ENCODE measurements at regions not wholly inside any gene's neighbourhood (a gene's known extent, or its start where the extent isn't known, plus 50 kb on each side); places are given as distances from the start of the nearest gene placed in this dataset.

DNA sequence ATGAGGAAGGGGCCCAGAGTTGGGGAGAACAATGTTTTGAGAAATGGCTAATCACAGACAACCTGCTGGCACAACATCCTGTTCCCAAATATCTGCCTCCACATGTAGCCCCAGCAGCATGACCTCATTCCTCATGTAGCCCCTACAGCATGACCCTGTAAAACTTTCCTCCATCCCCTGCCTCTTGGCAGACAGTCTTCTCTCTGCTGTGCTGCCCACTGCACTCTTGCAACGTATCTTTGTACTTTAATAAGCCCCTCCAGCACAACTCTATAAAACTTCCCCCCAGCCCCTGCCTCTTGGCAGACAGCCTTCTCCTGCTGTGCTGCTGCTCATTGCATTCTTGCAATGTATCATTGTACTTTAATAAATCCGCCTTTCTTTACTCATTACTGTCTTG is 278.8 kb downstream of the HDGFL1 start:
- H3K27ac ChIP-seq: no peak overlapping the region
- no peak for DNase-seq (ENCODE audit: low spot score)
- H3K4me3 ChIP-seq: no peak overlapping the region

DNA sequence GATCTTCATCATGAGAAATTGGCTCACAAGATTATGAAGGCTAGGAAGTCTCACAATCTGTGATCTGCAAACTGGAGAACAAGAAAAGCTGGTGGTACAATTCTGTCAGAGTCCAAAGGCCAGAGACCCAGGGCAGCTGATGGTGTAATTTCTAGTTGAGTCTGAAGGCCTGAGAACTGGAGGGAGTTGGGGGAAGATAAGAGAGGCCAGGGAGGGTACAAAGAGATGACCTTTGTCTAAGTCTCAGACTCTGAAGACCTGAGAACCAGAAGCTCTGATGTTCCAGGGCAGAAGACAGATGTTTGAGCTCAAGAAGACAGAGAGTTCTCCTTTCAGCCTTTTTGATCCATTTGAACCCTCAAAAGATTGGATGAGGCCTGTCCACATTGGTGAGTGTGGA is 280.6 kb downstream of the HDGFL1 start:
- DNase-seq (ENCODE audit: low spot score): no peak
- H3K4me3 ChIP-seq: no peak overlapping the region
- TF ChIP-seq, protein P1, sequence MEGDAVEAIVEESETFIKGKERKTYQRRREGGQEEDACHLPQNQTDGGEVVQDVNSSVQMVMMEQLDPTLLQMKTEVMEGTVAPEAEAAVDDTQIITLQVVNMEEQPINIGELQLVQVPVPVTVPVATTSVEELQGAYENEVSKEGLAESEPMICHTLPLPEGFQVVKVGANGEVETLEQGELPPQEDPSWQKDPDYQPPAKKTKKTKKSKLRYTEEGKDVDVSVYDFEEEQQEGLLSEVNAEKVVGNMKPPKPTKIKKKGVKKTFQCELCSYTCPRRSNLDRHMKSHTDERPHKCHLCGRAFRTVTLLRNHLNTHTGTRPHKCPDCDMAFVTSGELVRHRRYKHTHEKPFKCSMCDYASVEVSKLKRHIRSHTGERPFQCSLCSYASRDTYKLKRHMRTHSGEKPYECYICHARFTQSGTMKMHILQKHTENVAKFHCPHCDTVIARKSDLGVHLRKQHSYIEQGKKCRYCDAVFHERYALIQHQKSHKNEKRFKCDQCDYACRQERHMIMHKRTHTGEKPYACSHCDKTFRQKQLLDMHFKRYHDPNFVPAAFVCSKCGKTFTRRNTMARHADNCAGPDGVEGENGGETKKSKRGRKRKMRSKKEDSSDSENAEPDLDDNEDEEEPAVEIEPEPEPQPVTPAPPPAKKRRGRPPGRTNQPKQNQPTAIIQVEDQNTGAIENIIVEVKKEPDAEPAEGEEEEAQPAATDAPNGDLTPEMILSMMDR (IDR thresholded peaks at IDR 0.05): no peak
- H3K27ac ChIP-seq: no peak overlapping the region

More for the DNA sequence above, 278.8 kb downstream of the HDGFL1 start:
- TF ChIP-seq, protein P1 (IDR thresholded peaks at IDR 0.05): no peak

DNA sequence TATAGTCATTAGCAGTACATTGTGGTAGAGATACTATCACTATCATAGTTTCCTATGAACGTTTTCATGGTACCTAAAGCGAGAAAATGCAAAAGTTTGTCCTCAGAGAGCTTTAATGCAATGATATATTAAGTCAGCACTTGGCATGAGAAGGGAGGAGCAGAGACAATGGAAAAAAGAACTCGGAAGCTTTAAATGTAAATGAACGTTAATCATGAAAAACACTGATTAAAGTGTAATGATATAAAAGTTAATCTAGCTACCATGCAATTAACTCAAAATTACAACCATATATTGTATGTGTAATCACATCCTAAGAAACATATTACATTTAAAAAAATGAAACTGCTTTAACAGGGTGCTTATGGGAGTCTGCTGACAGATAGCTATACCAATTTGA is 282.7 kb downstream of the HDGFL1 start:
- DNase-seq (ENCODE audit: low spot score): no peak
- TF ChIP-seq, protein P1 (IDR thresholded peaks at IDR 0.05): no peak
- Histone ChIP-seq H3K27ac (no peak overlapping the region), H3K4me3 (no peak overlapping the region)

DNA sequence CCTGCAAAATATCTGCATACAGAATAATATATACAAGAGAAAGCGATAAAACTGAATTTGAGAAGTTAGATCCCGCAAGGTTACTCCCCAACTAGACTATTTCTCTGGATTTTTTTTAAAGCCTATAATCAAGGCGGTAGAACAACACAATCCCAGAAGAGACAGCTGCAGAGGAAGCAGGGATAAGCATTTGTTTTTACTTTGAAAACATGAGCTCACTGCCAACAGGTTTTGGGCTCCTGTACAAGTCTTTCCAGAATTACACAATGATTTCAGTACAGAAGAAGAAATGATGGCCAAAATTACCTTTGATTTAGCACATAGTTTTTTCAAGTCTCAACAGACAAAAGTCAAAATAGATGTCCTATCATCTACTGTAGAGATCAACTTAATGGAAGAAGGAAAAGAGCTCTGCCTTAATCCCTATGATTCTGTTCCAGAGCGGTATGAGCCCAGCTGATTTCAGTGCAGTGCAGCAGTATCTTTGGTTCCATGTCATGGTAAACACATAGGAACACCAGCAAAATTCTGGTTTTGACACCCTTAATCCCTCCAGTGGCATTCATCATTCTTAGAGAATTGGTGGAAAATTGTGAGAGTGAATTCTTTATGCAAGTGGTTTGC is 304.3 kb downstream of the HDGFL1 start:
- DNase-seq (ENCODE audit: low spot score): no peak
- Histone ChIP-seq H3K4me3 (no peak overlapping the region), H3K27ac (no peak overlapping the region)
- TF ChIP-seq, protein P1 (IDR thresholded peaks at IDR 0.05): no peak

DNA sequence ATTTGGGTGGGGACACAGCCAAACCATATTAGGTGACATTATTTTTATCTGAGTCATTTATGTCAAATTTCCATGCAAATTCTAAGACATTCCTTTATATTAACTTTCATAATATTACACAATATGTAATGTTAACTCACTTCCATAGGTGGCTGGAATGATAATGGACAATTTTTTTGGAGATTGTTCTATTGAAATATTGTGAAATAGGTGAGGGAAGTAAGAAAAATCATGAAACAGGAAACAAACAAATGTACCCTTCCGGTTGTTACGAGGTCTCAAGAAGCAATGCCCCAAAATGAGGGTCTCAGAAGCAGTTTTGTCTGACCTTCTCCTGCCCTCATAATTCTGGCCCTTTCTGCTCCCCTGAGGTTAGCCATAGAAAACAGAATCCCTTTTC is 306.5 kb downstream of the HDGFL1 start:
- no peak overlapping the region for H3K27ac ChIP-seq
- TF ChIP-seq, protein P1 (IDR thresholded peaks at IDR 0.05): no peak
- no peak for DNase-seq (ENCODE audit: low spot score)
- H3K4me3 ChIP-seq: no peak overlapping the region

DNA sequence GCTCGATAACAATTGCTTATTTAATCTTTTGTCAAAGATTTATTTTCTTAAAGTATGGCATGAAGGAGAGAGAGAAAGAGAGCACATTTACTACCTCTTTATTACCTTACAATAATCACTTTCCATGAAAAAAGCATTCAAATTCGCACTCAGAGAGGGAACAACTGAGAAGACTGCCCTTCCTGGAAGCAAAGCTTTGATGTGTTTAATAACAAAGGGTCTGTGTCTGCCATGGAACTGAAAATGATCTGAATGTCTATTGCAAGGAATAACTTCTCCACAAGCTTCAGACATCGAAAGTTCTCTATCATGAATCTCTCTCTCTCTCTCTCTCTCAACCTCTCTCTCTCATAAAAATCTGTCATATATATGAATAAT is 308.9 kb downstream of the HDGFL1 start:
- Histone ChIP-seq H3K4me3 (no peak overlapping the region), H3K27ac (no peak overlapping the region)
- DNase-seq (ENCODE audit: low spot score): no peak
- TF ChIP-seq, protein P1 (IDR thresholded peaks at IDR 0.05): no peak

DNA sequence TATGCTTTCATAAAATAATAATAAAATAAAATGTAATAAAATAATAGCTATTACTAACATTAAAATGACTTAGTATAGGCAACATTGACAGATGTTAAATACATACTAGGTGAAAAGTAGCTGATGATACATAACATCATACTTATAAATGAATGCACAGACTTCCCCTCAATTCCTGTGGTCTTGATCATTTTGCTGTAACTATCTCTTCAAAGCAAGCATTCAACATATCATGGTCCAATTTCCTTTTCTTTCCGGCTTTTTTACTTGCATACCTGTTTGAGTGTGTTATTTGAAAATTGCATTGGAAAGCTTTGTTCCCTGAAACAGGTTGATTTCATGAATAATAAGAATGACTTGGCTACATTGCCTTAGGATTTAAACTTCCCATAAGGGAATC is 309.3 kb downstream of the HDGFL1 start:
- TF ChIP-seq, protein P1 (IDR thresholded peaks at IDR 0.05): no peak
- Histone ChIP-seq H3K27ac (no peak overlapping the region), H3K4me3 (no peak overlapping the region)
- no peak for DNase-seq (ENCODE audit: low spot score)

All from coronary artery (tissue), 2 donors.